OCI-LY7 (cell line): ENCODE measurements at regions not wholly inside any gene's neighbourhood (a gene's known extent, or its start where the extent isn't known, plus 50 kb on each side); places are given as distances from the start of the nearest gene placed in this dataset.

Experiments used
- BruUV-seq: library from RNA; stranded (reverse); fragments of 400-500 nt; replicated peaks from 2 replicates; lab custom pipeline; 2021; lab: Mats Ljungman, UMichigan
- CTCF ChIA-PET: fragments of 300-600 bp; sonication (Branson Sonifier 250); formaldehyde crosslinking; loops from one replicate; lab custom pipeline; 2022; ENCODE audit warnings: antibody characterized with exemption; ENCODE audit not compliant: unreplicated experiment; lab: Charles Lee
- POLR2A ChIA-PET: fragments of 300-600 bp; sonication (Branson Sonifier 250); formaldehyde crosslinking; loops from one replicate; lab custom pipeline; 2022; ENCODE audit warnings: antibody characterized with exemption; lab: Charles Lee
- DNase-seq: peaks from one replicate; pipeline ENCODE4 v3.0.0-alpha.2; 2015; ENCODE audit warnings: low spot score
- H2AFZ ChIP-seq: fragments of 200-600 bp; sonication (generic), shearing (Covaris generic); 2 replicates; pipeline ENCODE4 v1.6.1; 2014; ENCODE audit warnings: mild to moderate bottlenecking, antibody characterized with exemption, low read length, moderate library complexity
- H3K27ac ChIP-seq: fragments of 200-600 bp; sonication (generic); 2 replicates; pipeline ENCODE4 v1.5.1; 2014; ENCODE audit warnings: mixed run types, low read depth, mild to moderate bottlenecking, moderate library complexity, low read length, inconsistent platforms; ENCODE audit not compliant: poor library complexity, severe bottlenecking
- H3K36me3 ChIP-seq: fragments of 200-600 bp; sonication (generic); 2 replicates; pipeline ENCODE4 v1.6.1; 2014; ENCODE audit warnings: mild to moderate bottlenecking, antibody characterized with exemption, low read length, moderate library complexity, mixed read lengths; ENCODE audit not compliant: insufficient read depth
- H3K4me1 ChIP-seq: fragments of 200-600 bp; sonication (generic); 2 replicates; pipeline ENCODE4 v1.5.1; 2014; ENCODE audit warnings: mild to moderate bottlenecking, low read length; ENCODE audit not compliant: insufficient read depth, poor library complexity, severe bottlenecking
- H3K4me2 ChIP-seq: fragments of 200-600 bp; sonication (generic); 2 replicates; pipeline ENCODE4 v1.6.1; 2014; ENCODE audit warnings: mild to moderate bottlenecking, low read length
- H3K4me3 ChIP-seq: fragments of 200-600 bp; sonication (generic); 2 replicates; pipeline ENCODE4 v1.5.1; 2014; ENCODE audit warnings: mild to moderate bottlenecking, low read depth, low read length; ENCODE audit not compliant: poor library complexity, severe bottlenecking
- H3K79me2 ChIP-seq: fragments of 200-600 bp; sonication (generic); 2 replicates; pipeline ENCODE4 v1.6.1; 2016; ENCODE audit warnings: low read depth, mild to moderate bottlenecking, low read length, moderate library complexity, mixed read lengths; ENCODE audit not compliant: insufficient read depth
- H3K9me2 ChIP-seq: fragments of 200-600 bp; sonication (generic); 2 replicates; pipeline ENCODE4 v1.6.1; 2016; ENCODE audit warnings: mild to moderate bottlenecking, low read length, mixed read lengths; ENCODE audit not compliant: insufficient read depth
- H3K9me3 ChIP-seq: fragments of 200-600 bp; sonication (generic); 2 replicates; pipeline ENCODE4 v1.6.1; 2014; ENCODE audit warnings: mild to moderate bottlenecking, mixed run types, low read length, mixed read lengths
- H4K20me1 ChIP-seq: fragments of 200-600 bp; sonication (generic); 2 replicates; pipeline ENCODE4 v1.6.1; 2014; ENCODE audit warnings: mild to moderate bottlenecking, antibody characterized with exemption, low read length, moderate library complexity, mixed read lengths; ENCODE audit not compliant: insufficient read depth
- EZH2phosphoT487 ChIP-seq: fragments of 200-600 bp; sonication (generic); IDR thresholded peaks from 2 replicates; pipeline ENCODE4 v1.6.1; 2018; ENCODE audit warnings: low read depth, borderline replicate concordance, mild to moderate bottlenecking, mixed run types, antibody characterized with exemption, low read length, moderate library complexity, mixed read lengths
- intact Hi-C: fragments of 100-400 bp; cut with micrococcal nuclease; formaldehyde crosslinking; loops from one replicate; pipeline ENCODE4 v1.10.0; 2022; ENCODE audit not compliant: unreplicated experiment
- TF ChIP-seq, protein P1 (sequence below): fragments of 200-600 bp; sonication (generic); conservative IDR thresholded peaks from 2 replicates; pipeline ENCODE4 v1.5.1; 2014; ENCODE audit warnings: mild to moderate bottlenecking, antibody characterized with exemption, low read length, moderate library complexity, mixed read lengths

DNA sequence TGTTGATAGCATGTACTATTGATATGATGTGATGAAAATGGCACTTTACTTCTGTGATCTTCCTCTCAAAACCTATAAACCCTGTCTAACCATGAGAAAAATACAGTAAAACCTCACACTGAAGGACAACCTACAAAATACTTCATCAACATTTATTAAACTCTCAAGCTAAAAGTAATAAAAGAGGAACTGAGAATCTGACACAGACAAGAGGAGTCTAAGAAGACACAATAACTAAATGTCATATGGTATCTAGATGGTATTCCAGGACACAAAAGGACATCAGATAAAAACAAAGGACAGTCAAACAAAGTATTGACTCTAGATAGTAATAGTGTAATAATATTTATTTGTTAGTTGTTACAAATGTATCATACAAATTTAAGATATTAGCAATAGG lies 655.3 kb downstream of the SH3BGRL start:
- ChIA-PET POLR2A (no interaction called here), CTCF (no interaction called here)
- no peak overlapping the region for H3K27ac ChIP-seq
- no peak overlapping the region for H3K4me3 ChIP-seq
- no peaks in the 10 kb centered on the region for H3K79me2 ChIP-seq
- intact Hi-C loops: no loop called here
- no peak for DNase-seq
- no peaks in the 10 kb centered on the region for H3K9me2 ChIP-seq
- BruUV-seq: no TSS peak
- H3K4me2 ChIP-seq: no peak overlapping the region
- H4K20me1 ChIP-seq: no peaks in the 10 kb centered on the region
- TF ChIP-seq EZH2phosphoT487: no peak
- TF ChIP-seq, protein P1, sequence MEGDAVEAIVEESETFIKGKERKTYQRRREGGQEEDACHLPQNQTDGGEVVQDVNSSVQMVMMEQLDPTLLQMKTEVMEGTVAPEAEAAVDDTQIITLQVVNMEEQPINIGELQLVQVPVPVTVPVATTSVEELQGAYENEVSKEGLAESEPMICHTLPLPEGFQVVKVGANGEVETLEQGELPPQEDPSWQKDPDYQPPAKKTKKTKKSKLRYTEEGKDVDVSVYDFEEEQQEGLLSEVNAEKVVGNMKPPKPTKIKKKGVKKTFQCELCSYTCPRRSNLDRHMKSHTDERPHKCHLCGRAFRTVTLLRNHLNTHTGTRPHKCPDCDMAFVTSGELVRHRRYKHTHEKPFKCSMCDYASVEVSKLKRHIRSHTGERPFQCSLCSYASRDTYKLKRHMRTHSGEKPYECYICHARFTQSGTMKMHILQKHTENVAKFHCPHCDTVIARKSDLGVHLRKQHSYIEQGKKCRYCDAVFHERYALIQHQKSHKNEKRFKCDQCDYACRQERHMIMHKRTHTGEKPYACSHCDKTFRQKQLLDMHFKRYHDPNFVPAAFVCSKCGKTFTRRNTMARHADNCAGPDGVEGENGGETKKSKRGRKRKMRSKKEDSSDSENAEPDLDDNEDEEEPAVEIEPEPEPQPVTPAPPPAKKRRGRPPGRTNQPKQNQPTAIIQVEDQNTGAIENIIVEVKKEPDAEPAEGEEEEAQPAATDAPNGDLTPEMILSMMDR: no peak
- H3K4me1 ChIP-seq: no peaks in the 10 kb centered on the region
- no peaks in the 10 kb centered on the region for H3K36me3 ChIP-seq
- H3K9me3 ChIP-seq: no peaks in the 10 kb centered on the region
- no peak overlapping the region for H2AFZ ChIP-seq

DNA sequence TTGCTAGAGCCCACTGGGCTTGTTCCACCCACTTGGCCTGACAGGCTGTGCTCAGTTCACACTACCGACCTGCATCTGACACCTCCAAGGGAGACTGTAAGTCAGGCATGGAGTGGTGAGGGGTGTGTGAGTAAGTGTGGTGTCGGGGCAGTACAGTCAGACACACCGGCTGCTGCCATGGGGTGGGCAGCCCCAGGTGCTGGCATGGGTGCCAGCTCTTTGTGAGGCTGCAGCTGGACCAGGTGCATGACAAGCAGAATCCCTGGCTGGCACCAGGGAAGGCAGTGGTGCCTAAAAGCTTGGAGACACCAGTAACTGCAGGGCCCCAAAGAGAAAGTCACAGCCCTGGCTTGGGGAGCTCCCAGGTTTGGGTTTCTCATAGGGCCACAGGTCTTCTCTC lies 665.0 kb downstream of the SH3BGRL start:
- ChIA-PET CTCF (no interaction called here), POLR2A (no interaction called here)

DNA sequence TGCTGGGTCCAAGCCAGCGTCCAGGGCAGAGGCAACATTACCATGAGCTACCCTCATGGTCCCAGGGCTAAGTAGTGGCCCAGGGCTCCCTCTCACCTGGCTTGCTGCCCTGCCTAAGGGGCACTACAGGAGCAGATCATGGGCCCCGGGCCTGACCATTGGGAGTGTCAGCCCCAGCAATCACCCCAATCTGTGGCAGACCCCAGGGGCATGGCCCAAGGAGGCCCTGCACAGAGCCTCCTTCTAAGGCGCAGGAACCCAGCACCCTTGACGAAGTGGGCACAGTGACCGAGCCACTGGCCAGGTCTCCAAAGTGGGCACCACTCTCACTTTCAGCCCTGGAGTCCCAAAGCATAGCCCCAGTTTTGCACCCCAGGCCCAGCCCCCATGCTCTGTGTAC lies 667.1 kb downstream of the SH3BGRL start:
- no peak overlapping the region for H3K4me3 ChIP-seq
- H3K9me3 ChIP-seq: no peaks in the 10 kb centered on the region
- no peaks in the 10 kb centered on the region for H3K79me2 ChIP-seq
- no TSS peak for BruUV-seq
- H2AFZ ChIP-seq: no peak overlapping the region
- H3K4me2 ChIP-seq: no peak overlapping the region
- intact Hi-C loops: no loop called here
- TF ChIP-seq EZH2phosphoT487: no peak
- TF ChIP-seq, protein P1: no peak
- H3K36me3 ChIP-seq: no peaks in the 10 kb centered on the region
- CTCF ChIA-PET: no interaction called here
- DNase-seq: no peak
- no peaks in the 10 kb centered on the region for H3K9me2 ChIP-seq
- no peaks in the 10 kb centered on the region for H4K20me1 ChIP-seq
- POLR2A ChIA-PET: no interaction called here
- no peak overlapping the region for H3K27ac ChIP-seq
- H3K4me1 ChIP-seq: no peaks in the 10 kb centered on the region

More for the DNA sequence above, 665.0 kb downstream of the SH3BGRL start:
- Histone ChIP-seq H3K9me2 (no peaks in the 10 kb centered on the region), H4K20me1 (no peaks in the 10 kb centered on the region), H2AFZ (no peak overlapping the region), H3K4me3 (no peak overlapping the region), H3K4me1 (no peaks in the 10 kb centered on the region), H3K4me2 (no peak overlapping the region), H3K79me2 (no peaks in the 10 kb centered on the region), H3K27ac (no peak overlapping the region), H3K36me3 (no peaks in the 10 kb centered on the region), H3K9me3 (no peaks in the 10 kb centered on the region)
- BruUV-seq: no TSS peak
- TF ChIP-seq, protein P1: no peak
- TF ChIP-seq EZH2phosphoT487: no peak
- DNase-seq: no peak
- intact Hi-C loops: no loop called here
